HG02623 (cell line): ENCODE measurements at regions not wholly inside any gene's neighbourhood (a gene's known extent, or its start where the extent isn't known, plus 50 kb on each side); places are given as distances from the start of the nearest gene placed in this dataset.
"Not testable (repeated sequence)": the region's sequence is repeated elsewhere in the genome, so short reads cannot be mapped to it uniquely, and the experiment has no call there.

Experiments used
- ATAC-seq: cut with Tn5 transposase; IDR thresholded peaks from one replicate; pipeline ENCODE4 v1.9.1; 2021; ENCODE audit warnings: moderate library complexity; ENCODE audit not compliant: unreplicated experiment

GRCh38 chr3:16072420-16073110 is 101.9 kb upstream of the GALNT15 start:
- ATAC-seq = no peak

DNA sequence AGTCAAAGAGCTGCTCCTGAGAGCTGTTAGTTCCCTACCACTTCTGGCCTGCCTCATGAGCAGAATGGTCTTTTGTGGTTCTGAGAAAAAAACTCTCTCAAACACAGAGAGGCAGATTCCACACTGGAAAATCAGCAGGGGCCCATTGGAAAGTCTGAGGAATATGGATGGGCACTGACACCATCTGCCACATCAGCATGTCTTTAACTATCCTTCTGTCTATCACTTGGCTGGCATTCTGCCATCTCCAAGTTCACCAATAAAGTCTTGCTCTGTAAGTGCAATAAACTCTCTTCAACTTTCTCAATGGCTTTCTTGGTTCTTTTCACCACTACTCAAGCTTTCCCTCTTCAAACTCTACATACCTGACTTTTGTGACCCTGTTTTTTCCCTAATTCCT is 101.3 kb upstream of the GALNT15 start:
- ATAC-seq = no peak

DNA sequence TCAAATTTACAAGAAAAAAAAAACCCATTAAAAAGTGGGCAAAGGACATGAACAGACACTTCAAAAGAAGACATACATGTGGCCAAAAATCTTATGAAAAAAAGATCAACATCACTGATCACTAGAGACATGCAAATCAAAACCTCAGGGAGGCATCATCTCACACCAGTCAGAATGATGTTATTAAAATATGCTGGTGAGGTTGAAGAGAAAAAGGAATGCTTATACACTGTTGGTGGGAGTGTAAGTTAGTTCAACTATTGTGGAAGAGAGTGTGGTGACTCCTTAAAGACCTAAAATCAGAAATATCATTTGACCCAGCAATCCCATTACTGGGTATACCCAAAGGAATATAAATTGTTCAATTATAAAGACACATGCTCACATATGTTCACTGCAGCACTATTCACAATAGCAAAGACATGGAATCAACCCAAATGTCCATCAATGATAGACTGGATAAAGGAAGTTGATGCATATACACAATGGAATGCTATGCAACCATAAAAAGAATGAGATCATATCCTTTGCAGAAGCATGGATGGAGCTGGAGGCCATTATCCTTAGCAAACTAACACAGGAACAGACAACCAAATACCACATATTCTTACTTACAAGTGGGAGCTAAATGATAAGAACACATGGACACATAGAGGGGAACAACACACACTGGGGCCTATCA is 100.3 kb upstream of the GALNT15 start:
- not testable (repeated sequence) for ATAC-seq

DNA sequence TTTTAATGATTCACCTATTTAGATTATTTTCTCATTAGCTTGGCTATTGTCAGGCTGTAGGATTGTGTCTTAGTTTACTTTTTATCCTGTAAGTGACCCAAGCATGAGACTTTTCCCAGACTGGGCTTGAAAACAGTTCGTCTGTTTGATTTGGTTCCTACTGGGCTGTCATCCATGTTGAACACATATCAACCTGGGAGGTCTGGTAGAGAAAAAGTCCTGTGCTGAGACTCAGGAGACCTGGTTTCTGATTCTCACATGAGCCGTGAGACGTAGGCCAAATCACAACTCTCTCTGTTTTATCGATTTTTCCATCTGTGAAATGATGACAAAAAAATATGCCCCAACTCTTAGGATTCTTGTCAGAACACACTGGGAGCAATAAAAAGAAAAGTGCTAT is 98.8 kb upstream of the GALNT15 start:
- ATAC-seq = no peak

DNA sequence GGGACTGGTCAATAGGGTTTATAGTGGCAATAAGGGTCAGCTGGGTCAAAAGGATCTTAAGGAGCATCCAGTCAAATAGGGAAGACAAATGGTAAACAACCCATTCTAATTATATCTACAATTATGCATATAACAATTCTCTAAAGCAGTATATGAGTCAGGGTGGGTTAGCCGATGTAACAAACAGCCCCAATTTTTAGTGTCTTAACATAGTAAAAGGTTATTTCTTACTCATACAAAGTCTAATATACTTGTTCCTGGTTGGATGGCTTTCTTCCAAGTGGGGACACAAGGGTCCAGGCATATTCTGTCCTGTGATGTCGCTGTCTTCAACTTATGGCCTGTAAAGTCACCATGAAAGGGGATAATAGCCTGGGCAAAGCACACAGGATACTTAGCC is 97.9 kb upstream of the GALNT15 start:
- no peak for ATAC-seq

DNA sequence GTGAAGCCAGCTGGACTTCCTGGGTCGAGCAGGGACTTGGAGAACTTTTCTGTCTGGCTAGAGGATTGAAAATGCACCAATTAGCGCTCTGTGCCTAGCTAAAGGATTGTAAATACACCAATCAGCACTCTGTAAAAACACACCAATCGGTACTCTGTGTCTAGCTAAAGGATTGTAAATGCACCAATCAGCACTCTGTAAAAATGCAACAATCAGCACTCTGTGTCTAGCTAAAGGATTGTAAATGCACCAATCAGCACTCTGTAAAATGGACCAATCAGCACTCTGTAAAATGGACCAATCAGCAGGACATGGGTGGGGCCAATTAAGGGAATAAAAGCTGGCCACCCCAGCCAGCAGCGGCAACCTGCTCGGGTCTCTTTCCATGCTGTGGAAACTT is 97.3 kb upstream of the GALNT15 start:
- not testable (repeated sequence) for ATAC-seq

DNA sequence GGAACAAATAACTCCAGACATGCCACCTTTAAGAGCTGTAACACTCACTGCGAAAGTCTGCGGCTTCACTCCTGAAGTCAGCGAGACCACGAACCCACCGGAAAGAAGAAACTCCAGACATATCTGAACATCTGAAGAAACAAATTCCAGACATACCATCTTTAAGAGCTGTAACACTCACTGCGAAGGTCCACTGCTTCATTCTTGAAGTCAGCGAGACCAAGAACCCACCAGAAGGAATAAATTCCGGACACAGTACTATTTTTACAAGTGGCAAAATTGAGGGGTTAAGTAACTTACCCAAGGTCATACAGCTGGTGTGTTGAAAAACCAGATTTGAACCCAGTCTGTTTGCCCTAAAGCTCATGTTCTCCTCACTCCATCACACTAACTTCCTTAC is 96.8 kb upstream of the GALNT15 start:
- not testable (repeated sequence) for ATAC-seq

DNA sequence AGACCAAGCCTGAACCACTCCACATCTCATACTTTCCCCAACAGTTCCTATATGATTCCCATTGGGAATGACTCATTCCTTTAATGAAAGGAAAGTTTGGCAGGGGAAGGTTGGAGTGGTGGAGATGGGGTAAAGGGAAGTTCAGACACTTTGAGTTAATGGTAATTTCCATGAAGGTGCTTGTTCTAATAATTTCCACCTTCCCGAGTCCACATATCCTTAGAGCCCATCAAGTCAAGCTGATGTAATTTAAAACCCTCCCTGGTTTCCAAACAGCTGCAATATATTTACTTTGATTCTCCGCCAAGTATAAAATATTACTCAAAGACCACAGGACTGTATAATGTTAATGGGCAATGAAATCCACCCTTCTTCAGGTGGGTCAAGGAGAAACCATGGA is 95.0 kb upstream of the GALNT15 start:
- no peak for ATAC-seq

DNA sequence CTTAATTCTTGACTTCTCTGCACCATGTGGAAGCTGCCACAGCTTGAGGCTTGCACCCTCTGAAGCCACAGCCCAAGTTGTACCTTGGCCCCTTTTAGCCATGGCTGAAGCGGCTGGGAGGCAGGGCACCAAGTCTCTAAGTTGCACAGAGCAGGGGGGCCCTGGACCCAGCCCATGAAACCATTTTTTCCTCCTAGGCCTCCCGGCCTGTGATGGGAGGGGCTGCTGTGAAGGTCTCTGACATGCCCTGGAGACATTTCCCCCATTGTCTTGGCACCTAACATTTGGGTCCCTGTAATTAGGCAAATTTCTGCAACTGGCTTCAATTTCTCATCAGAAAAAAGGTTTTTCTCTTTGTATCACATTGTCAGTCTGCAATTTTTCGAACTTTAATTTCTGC is 92.8 kb upstream of the GALNT15 start:
- ATAC-seq = no peak

GRCh38 chr3:16084887-16085286 is 89.6 kb upstream of the GALNT15 start:
- ATAC-seq = no peak

- ATAC-seq = no peak
Measured at GRCh38 chr3:16085410-16085809, 89.1 kb upstream of the GALNT15 start.

DNA sequence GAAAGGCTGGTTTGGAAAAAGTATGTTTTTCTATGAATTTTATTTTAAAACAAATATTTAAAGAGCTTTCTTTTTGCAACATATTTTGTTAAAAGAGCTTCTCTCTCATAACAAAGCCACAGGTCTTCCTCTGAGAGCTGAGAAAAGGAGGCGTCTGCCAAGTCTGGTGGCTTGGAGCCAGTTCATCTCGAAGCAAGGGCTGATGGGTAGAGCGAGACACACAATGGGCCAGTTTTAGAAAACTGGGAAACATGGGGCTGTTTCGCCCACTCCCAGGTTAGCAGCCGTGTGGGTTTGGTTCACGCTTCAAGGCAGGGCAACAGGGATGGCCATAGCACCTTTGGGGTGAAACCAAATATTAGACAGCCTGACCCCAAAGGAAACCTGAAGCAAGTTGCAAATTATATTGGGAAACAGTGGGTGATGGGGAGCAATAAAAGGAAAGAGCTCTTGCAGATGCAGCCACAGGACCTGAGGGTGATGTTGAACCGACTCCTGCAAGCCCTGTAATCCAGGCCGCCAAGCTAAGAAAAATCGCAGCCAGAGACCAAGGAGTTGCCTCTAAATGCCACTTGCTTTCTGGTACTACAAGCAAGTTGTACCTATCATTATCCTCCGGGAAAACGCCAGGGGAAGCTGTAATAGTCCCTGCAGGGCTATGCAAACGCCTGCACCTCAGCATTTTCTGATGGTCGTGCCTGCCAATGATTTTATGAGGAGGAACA is 88.4 kb upstream of the GALNT15 start:
- ATAC-seq = no peak

- no peak for ATAC-seq
Measured at GRCh38 chr3:16086690-16087089, 87.8 kb upstream of the GALNT15 start.

- ATAC-seq = no peak
Measured at GRCh38 chr3:16088496-16088895, 86.0 kb upstream of the GALNT15 start.

DNA sequence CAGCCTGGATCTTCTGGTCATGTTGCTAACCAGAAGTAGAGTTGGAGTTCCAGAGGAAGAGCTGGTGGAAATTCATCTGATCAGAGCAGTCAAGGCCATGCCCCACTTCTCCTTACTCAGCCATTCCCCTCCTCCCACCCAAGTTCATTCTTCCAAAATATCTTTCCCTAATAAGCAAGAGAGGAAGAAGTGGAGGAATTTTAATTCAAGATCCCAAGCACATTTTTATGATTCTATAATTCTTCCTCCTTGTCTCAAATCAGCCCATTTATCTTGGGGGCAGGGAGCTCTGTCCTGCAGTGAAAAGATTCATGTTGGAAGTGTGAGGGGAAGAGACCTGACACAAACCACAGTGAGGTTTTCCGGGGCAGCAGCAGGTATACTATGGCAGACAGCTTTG is 85.0 kb upstream of the GALNT15 start:
- no peak for ATAC-seq

- ATAC-seq = no peak
Measured at GRCh38 chr3:16090024-16090423, 84.5 kb upstream of the GALNT15 start.

DNA sequence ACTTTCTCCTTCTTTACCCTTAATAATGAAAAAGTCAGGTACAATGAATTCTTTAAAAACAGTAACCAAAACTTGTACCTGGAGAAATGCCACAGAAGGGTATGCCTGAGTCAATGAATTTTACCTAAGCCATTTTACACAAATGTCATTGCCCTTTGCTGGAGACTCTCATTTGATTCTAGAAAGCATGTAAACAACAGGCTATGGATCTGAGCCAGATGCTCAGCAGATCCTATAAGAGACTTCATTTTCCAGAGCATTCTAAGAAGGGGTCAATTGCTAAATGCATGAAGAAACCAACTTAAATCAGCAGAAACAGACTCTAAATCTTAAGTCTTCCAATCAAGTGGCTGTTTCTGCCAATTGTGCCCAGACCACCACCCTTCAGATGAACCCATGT is 83.8 kb upstream of the GALNT15 start:
- ATAC-seq = no peak

- ATAC-seq = no peak
Measured at GRCh38 chr3:16092923-16093322, 81.6 kb upstream of the GALNT15 start.

GRCh38 chr3:16101295-16102186 is 72.9 kb upstream of the GALNT15 start:
- no peak for ATAC-seq

DNA sequence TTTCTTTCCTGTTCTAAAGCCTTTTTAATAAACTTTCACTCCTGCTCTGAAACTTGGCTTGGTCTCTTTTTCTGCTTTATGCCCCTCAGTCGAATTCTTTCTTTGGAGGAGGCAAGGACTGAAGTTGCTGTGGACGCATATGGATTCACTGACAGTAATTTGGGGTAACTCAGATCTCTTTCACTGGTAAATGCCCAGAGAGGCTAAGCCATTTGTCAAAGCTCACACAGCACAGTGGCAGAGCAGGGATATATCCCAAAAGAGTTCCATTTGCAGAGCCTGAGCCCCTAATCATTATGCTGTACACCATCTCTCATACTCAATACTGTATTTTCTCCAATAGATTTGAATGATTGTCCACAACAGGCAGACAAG is 72.3 kb upstream of the GALNT15 start:
- ATAC-seq = no peak

- no peak for ATAC-seq
Measured at GRCh38 chr3:16102905-16103364, 71.5 kb upstream of the GALNT15 start.
